ENCODE measurements at regions not wholly inside any gene's neighbourhood (a gene's known extent, or its start where the extent isn't known, plus 50 kb on each side); places are given as distances from the start of the nearest gene placed in this dataset.
"Not testable (repeated sequence)": the region's sequence is repeated elsewhere in the genome, so short reads cannot be mapped to it uniquely, and the experiment has no call there.

GRCh38 chr10:35896001-35896400, 253.9 kb upstream of the FZD8 start:
- DNase-seq (ENCODE audit: low read depth), result peak; percentile 62
- H3K4me3 ChIP-seq (ENCODE audit: low read depth, low read length), result no peak overlapping the region

- H3K4me3 ChIP-seq (ENCODE audit: low read depth, low read length), result no peak overlapping the region
- peak; percentile 56 for DNase-seq (ENCODE audit: low read depth)
Measured at GRCh38 chr10:35895331-35895730, 253.2 kb upstream of the FZD8 start.

- H3K4me3 ChIP-seq (ENCODE audit: low read depth, low read length), result no peak overlapping the region
- no peak for DNase-seq (ENCODE audit: low read depth)
Measured at GRCh38 chr10:35892526-35892925, 250.4 kb upstream of the FZD8 start.

GRCh38 chr10:35890676-35891495, 248.8 kb upstream of the FZD8 start:
- DNase-seq (ENCODE audit: low read depth), result no peak
- H3K4me3 ChIP-seq (ENCODE audit: low read depth, low read length), result no peak overlapping the region

GRCh38 chr10:35889971-35890675, 248.0 kb upstream of the FZD8 start:
- no peak for DNase-seq (ENCODE audit: low read depth)
- no peak overlapping the region for H3K4me3 ChIP-seq (ENCODE audit: low read depth, low read length)

GRCh38 chr10:35889226-35889625, 247.1 kb upstream of the FZD8 start:
- DNase-seq (ENCODE audit: low read depth), result no peak

GRCh38 chr10:35888400-35888799, 246.3 kb upstream of the FZD8 start:
- no peak for DNase-seq (ENCODE audit: low read depth)
- H3K4me3 ChIP-seq (ENCODE audit: low read depth, low read length), result no peak overlapping the region

More at GRCh38 chr10:35889226-35889625, 247.1 kb upstream of the FZD8 start:
- no peak overlapping the region for H3K4me3 ChIP-seq (ENCODE audit: low read depth, low read length)

GRCh38 chr10:35887685-35888084, 245.6 kb upstream of the FZD8 start:
- DNase-seq (ENCODE audit: low read depth), result no peak
- no peak overlapping the region for H3K4me3 ChIP-seq (ENCODE audit: low read depth, low read length)

- H3K4me3 ChIP-seq (ENCODE audit: low read depth, low read length), result no peak overlapping the region
- no peak for DNase-seq (ENCODE audit: low read depth)
Measured at GRCh38 chr10:35885076-35885475, 243.0 kb upstream of the FZD8 start.

GRCh38 chr10:35884657-35885071, 242.6 kb upstream of the FZD8 start:
- no peak overlapping the region for H3K4me3 ChIP-seq (ENCODE audit: low read depth, low read length)
- DNase-seq (ENCODE audit: low read depth), result no peak

- H3K4me3 ChIP-seq (ENCODE audit: low read depth, low read length), result no peak overlapping the region
- no peak for DNase-seq (ENCODE audit: low read depth)
Measured at GRCh38 chr10:35882422-35883150, 240.5 kb upstream of the FZD8 start.

GRCh38 chr10:35881320-35881719, 239.2 kb upstream of the FZD8 start:
- no peak for DNase-seq (ENCODE audit: low read depth)
- no peak overlapping the region for H3K4me3 ChIP-seq (ENCODE audit: low read depth, low read length)

GRCh38 chr10:35876248-35876647, 234.2 kb upstream of the FZD8 start:
- DNase-seq (ENCODE audit: low read depth), result peak; percentile 21
- no peak overlapping the region for H3K4me3 ChIP-seq (ENCODE audit: low read depth, low read length)

GRCh38 chr10:35875016-35875676, 233.1 kb upstream of the FZD8 start:
- no peak overlapping the region for H3K4me3 ChIP-seq (ENCODE audit: low read depth, low read length)
- DNase-seq (ENCODE audit: low read depth), result peak; percentile 23

- no peak for DNase-seq (ENCODE audit: low read depth)
- no peak overlapping the region for H3K4me3 ChIP-seq (ENCODE audit: low read depth, low read length)
Measured at GRCh38 chr10:35874311-35875015, 232.4 kb upstream of the FZD8 start.

- H3K4me3 ChIP-seq (ENCODE audit: low read depth, low read length), result no peak overlapping the region
- DNase-seq (ENCODE audit: low read depth), result no peak
Measured at GRCh38 chr10:35872671-35873070, 230.6 kb upstream of the FZD8 start.

GRCh38 chr10:35870665-35871310, 228.7 kb upstream of the FZD8 start:
- H3K4me3 ChIP-seq (ENCODE audit: low read depth, low read length), result no peak overlapping the region
- no peak for DNase-seq (ENCODE audit: low read depth)

- H3K4me3 ChIP-seq (ENCODE audit: low read depth, low read length); DNase-seq (ENCODE audit: low read depth): not testable (repeated sequence)
Measured at GRCh38 chr10:35858676-35859283, 216.7 kb upstream of the FZD8 start.

Measured in skeletal muscle cell (primary cell).